ENCODE measurements at regions not wholly inside any gene's neighbourhood (a gene's known extent, or its start where the extent isn't known, plus 50 kb on each side); places are given as distances from the start of the nearest gene placed in this dataset.

GRCh38 chr10:53719658-53720057 lies 947.1 kb upstream of the MBL2 start:
- no peak overlapping the region for H3K4me3 ChIP-seq (ENCODE audit: low read depth, low read length)
- TF ChIP-seq, protein P1, sequence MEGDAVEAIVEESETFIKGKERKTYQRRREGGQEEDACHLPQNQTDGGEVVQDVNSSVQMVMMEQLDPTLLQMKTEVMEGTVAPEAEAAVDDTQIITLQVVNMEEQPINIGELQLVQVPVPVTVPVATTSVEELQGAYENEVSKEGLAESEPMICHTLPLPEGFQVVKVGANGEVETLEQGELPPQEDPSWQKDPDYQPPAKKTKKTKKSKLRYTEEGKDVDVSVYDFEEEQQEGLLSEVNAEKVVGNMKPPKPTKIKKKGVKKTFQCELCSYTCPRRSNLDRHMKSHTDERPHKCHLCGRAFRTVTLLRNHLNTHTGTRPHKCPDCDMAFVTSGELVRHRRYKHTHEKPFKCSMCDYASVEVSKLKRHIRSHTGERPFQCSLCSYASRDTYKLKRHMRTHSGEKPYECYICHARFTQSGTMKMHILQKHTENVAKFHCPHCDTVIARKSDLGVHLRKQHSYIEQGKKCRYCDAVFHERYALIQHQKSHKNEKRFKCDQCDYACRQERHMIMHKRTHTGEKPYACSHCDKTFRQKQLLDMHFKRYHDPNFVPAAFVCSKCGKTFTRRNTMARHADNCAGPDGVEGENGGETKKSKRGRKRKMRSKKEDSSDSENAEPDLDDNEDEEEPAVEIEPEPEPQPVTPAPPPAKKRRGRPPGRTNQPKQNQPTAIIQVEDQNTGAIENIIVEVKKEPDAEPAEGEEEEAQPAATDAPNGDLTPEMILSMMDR (IDR thresholded peaks at IDR 0.05; ENCODE audit: low read depth, low read length) = no peak

DNA sequence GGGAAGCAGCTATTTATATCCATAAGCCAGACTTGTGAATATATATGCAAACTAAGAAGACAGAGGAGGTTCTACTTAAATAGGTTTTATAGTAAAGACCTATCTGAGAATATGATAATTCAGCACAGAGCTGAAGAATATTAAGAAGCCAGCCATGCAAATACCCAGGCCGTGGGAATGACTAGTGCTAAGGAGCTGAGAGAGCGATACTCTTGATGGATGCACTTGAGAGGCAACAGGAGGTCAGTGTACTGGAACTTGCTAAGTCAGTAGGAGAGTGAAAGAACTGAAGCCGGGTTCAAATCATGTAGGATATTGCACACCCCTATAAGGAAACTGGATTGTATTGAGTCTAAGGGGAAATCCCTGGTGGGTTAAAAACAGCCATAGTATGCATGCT lies 943.6 kb upstream of the MBL2 start:
- TF ChIP-seq, protein P1 (IDR thresholded peaks at IDR 0.05; ENCODE audit: low read depth, low read length) = no peak
- no peak overlapping the region for H3K4me3 ChIP-seq (ENCODE audit: low read depth, low read length)

GRCh38 chr10:53713431-53713830 lies 940.8 kb upstream of the MBL2 start:
- TF ChIP-seq, protein P1 (IDR thresholded peaks at IDR 0.05; ENCODE audit: low read depth, low read length) = no peak
- H3K4me3 ChIP-seq (ENCODE audit: low read depth, low read length) = no peak overlapping the region

- no peak overlapping the region for H3K4me3 ChIP-seq (ENCODE audit: low read depth, low read length)
- TF ChIP-seq, protein P1 (IDR thresholded peaks at IDR 0.05; ENCODE audit: low read depth, low read length) = no peak
Observed at GRCh38 chr10:53702489-53702888, 929.9 kb upstream of the MBL2 start.

GRCh38 chr10:53701213-53701612 lies 928.6 kb upstream of the MBL2 start:
- no peak overlapping the region for H3K4me3 ChIP-seq (ENCODE audit: low read depth, low read length)
- TF ChIP-seq, protein P1 (IDR thresholded peaks at IDR 0.05; ENCODE audit: low read depth, low read length) = no peak

DNA sequence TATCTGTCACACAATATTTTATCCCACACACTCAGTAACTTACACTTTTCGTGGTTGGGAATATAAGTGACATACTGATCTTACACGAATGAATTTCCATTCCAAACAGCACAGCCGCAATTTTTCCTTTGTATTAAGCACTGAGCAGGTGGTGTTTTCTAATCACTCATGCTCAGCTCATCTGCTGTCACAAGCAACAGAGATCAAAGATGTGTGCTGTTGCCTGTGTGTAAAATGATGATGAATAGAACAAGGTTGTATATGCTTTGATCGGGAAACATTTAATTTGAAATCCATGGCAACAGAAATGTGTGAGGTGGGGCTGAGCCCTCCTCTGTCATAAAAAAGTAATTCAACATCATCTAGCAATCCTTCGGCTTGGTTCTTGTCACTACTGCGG lies 927.7 kb upstream of the MBL2 start:
- TF ChIP-seq, protein P1 (IDR thresholded peaks at IDR 0.05; ENCODE audit: low read depth, low read length) = no peak
- no peak overlapping the region for H3K4me3 ChIP-seq (ENCODE audit: low read depth, low read length)

- TF ChIP-seq, protein P1 (IDR thresholded peaks at IDR 0.05; ENCODE audit: low read depth, low read length) = no peak
- H3K4me3 ChIP-seq (ENCODE audit: low read depth, low read length) = no peak overlapping the region
Observed at GRCh38 chr10:53699684-53700083, 927.1 kb upstream of the MBL2 start.
